ENCODE measurements at regions not wholly inside any gene's neighbourhood (a gene's known extent, or its start where the extent isn't known, plus 50 kb on each side); places are given as distances from the start of the nearest gene placed in this dataset.

DNA sequence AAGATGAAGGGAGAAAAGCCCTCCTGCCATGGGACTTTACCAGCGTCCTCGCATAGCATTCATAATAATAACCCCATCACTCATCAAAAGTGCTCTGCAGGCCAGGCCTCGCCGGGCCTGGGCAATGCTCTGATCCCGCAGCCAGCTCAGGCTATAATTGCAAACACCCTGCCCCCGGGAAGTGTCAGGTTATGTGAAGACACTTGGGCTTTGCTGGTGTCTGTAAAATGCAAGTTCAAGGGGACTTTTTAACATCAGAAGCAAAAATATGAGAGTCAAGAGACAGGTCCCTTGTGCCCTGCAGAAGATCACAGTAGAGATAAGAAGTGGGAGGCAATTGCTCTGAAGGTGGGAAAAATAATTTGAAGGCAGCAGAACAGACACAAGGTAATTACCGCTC, 381.0 kb downstream of the MAFB start (continued):
- TF ChIP-seq MXD4 (CRISPR knock-in tag; IDR thresholded peaks at IDR 0.05; ENCODE audit: borderline replicate concordance) = no peak
- no peak for TF ChIP-seq ZNF138 (CRISPR knock-in tag; conservative IDR thresholded peaks at IDR 0.05)
- no peak for TF ChIP-seq ZNF416 (CRISPR knock-in tag; IDR thresholded peaks at IDR 0.05)

DNA sequence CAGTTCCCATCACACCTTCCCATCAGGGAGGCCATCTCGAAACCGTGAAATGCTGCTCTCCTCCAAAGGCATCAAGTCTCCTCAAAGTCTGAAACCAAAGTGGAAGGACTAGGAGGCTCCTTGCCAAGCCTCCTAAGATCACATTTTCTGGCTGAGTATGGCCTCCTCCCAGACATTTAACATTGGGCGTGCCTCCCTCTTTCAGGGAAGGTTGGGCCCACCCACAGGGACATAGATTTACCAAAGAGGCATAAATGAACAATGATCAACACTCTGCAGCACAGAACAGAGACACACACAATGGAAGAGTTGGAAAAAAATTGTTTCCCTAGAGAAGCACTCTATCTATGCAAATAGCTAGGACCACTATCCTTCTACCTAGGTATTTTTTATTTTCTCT, 381.8 kb downstream of the MAFB start:
- CTCF ChIA-PET = no interaction called here
- H3K27ac Mint-ChIP-seq = no peak overlapping the region

GRCh38 chr20:40305303-40305702, 383.7 kb downstream of the MAFB start:
- TF ChIP-seq SP1 (CRISPR knock-in tag; conservative IDR thresholded peaks at IDR 0.05) (no peak), NFE2L1 (CRISPR knock-in tag; IDR thresholded peaks at IDR 0.05) (no peak)
- TF ChIP-seq, protein P1, sequence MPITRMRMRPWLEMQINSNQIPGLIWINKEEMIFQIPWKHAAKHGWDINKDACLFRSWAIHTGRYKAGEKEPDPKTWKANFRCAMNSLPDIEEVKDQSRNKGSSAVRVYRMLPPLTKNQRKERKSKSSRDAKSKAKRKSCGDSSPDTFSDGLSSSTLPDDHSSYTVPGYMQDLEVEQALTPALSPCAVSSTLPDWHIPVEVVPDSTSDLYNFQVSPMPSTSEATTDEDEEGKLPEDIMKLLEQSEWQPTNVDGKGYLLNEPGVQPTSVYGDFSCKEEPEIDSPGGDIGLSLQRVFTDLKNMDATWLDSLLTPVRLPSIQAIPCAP (CRISPR knock-in tag; IDR thresholded peaks at IDR 0.05) = no peak
- TF ChIP-seq, protein P2, sequence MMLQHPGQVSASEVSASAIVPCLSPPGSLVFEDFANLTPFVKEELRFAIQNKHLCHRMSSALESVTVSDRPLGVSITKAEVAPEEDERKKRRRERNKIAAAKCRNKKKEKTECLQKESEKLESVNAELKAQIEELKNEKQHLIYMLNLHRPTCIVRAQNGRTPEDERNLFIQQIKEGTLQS (CRISPR knock-in tag; conservative IDR thresholded peaks at IDR 0.05) = no peak
- TF ChIP-seq, protein P3, sequence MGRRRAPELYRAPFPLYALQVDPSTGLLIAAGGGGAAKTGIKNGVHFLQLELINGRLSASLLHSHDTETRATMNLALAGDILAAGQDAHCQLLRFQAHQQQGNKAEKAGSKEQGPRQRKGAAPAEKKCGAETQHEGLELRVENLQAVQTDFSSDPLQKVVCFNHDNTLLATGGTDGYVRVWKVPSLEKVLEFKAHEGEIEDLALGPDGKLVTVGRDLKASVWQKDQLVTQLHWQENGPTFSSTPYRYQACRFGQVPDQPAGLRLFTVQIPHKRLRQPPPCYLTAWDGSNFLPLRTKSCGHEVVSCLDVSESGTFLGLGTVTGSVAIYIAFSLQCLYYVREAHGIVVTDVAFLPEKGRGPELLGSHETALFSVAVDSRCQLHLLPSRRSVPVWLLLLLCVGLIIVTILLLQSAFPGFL (CRISPR knock-in tag; IDR thresholded peaks at IDR 0.05; ENCODE audit: borderline replicate concordance) = no peak
- H3K9me3 Mint-ChIP-seq = no peaks in the 10 kb centered on the region
- CTCF ChIA-PET = no interaction called here
- no peak overlapping the region for H3K4me3 Mint-ChIP-seq
- POLR2A ChIA-PET = no interaction called here
- H3K27me3 Mint-ChIP-seq (ENCODE audit: low read depth) = no peaks in the 10 kb centered on the region; the same call in 1 of the 2 replicates
- ATAC-seq (no peak), DNase-seq (ENCODE audit: low spot score) (no peak)
- no peak overlapping the region for H3K27ac Mint-ChIP-seq
- no peaks in the 10 kb centered on the region for H3K36me3 Mint-ChIP-seq
- peaks cover 22% of the 10 kb centered on the region for H3K4me1 Mint-ChIP-seq

More for the DNA sequence above, 381.8 kb downstream of the MAFB start:
- Mint-ChIP-seq H3K36me3 (no peaks in the 10 kb centered on the region), H3K27me3 (ENCODE audit: low read depth) (no peaks in the 10 kb centered on the region; the same call in 1 of the 2 replicates), H3K9me3 (peaks cover 4% of the 10 kb centered on the region), H3K4me3 (no peak overlapping the region), H3K4me1 (peaks cover 22% of the 10 kb centered on the region)
- POLR2A ChIA-PET = no interaction called here
- ATAC-seq (no peak), DNase-seq (ENCODE audit: low spot score) (no peak)
- TF ChIP-seq, protein P4, sequence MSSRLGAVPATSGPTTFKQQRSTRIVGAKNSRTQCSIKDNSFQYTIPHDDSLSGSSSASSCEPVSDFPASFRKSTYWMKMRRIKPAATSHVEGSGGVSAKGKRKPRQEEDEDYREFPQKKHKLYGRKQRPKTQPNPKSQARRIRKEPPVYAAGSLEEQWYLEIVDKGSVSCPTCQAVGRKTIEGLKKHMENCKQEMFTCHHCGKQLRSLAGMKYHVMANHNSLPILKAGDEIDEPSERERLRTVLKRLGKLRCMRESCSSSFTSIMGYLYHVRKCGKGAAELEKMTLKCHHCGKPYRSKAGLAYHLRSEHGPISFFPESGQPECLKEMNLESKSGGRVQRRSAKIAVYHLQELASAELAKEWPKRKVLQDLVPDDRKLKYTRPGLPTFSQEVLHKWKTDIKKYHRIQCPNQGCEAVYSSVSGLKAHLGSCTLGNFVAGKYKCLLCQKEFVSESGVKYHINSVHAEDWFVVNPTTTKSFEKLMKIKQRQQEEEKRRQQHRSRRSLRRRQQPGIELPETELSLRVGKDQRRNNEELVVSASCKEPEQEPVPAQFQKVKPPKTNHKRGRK (CRISPR knock-in tag; IDR thresholded peaks at IDR 0.05; ENCODE audit: borderline replicate concordance) = no peak
- TF ChIP-seq GTF2I (CRISPR knock-in tag; conservative IDR thresholded peaks at IDR 0.05) = no peak
- TF ChIP-seq E2F1 (CRISPR knock-in tag; IDR thresholded peaks at IDR 0.05) = no peak
- TF ChIP-seq RORB (CRISPR knock-in tag; IDR thresholded peaks at IDR 0.05) = no peak
- no peak for TF ChIP-seq JUN (CRISPR knock-in tag; IDR thresholded peaks at IDR 0.05)
- no peak for TF ChIP-seq MXD4 (CRISPR knock-in tag; IDR thresholded peaks at IDR 0.05; ENCODE audit: borderline replicate concordance)
- TF ChIP-seq, protein P5, sequence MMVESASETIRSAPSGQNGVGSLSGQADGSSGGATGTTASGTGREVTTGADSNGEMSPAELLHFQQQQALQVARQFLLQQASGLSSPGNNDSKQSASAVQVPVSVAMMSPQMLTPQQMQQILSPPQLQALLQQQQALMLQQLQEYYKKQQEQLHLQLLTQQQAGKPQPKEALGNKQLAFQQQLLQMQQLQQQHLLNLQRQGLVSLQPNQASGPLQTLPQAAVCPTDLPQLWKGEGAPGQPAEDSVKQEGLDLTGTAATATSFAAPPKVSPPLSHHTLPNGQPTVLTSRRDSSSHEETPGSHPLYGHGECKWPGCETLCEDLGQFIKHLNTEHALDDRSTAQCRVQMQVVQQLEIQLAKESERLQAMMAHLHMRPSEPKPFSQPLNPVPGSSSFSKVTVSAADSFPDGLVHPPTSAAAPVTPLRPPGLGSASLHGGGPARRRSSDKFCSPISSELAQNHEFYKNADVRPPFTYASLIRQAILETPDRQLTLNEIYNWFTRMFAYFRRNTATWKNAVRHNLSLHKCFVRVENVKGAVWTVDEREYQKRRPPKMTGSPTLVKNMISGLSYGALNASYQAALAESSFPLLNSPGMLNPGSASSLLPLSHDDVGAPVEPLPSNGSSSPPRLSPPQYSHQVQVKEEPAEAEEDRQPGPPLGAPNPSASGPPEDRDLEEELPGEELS (CRISPR knock-in tag; IDR thresholded peaks at IDR 0.05) = no peak
- TF ChIP-seq, protein P6, sequence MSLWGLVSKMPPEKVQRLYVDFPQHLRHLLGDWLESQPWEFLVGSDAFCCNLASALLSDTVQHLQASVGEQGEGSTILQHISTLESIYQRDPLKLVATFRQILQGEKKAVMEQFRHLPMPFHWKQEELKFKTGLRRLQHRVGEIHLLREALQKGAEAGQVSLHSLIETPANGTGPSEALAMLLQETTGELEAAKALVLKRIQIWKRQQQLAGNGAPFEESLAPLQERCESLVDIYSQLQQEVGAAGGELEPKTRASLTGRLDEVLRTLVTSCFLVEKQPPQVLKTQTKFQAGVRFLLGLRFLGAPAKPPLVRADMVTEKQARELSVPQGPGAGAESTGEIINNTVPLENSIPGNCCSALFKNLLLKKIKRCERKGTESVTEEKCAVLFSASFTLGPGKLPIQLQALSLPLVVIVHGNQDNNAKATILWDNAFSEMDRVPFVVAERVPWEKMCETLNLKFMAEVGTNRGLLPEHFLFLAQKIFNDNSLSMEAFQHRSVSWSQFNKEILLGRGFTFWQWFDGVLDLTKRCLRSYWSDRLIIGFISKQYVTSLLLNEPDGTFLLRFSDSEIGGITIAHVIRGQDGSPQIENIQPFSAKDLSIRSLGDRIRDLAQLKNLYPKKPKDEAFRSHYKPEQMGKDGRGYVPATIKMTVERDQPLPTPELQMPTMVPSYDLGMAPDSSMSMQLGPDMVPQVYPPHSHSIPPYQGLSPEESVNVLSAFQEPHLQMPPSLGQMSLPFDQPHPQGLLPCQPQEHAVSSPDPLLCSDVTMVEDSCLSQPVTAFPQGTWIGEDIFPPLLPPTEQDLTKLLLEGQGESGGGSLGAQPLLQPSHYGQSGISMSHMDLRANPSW (CRISPR knock-in tag; conservative IDR thresholded peaks at IDR 0.05; ENCODE audit: low read depth) = no peak

Data from WTC11 (cell line).